GM23338 (cell line): ENCODE measurements at regions not wholly inside any gene's neighbourhood (a gene's known extent, or its start where the extent isn't known, plus 50 kb on each side); places are given as distances from the start of the nearest gene placed in this dataset.
"Not testable (repeated sequence)": the region's sequence is repeated elsewhere in the genome, so short reads cannot be mapped to it uniquely, and the experiment has no call there.

ENCODE experiments used
- ATAC-seq: fragments of 200-7000 bp; cut with Tn5 transposase; 3 replicates; pipeline ENCODE4 v1.9.1; 2020
- DNase-seq: peaks from one replicate; pipeline ENCODE4 v3.0.0-alpha.2; 2015; ENCODE audit warnings: low spot score
- H2AFZ ChIP-seq: fragments of 200-600 bp; sonication (generic); 2 replicates; pipeline ENCODE4 v1.8.0; 2016; ENCODE audit warnings: antibody characterized with exemption, mild to moderate bottlenecking, moderate library complexity
- H3F3A ChIP-seq: fragments of 200-600 bp; sonication (generic); replicated peaks from 2 replicates; pipeline ENCODE4 v1.8.0; 2017; ENCODE audit warnings: antibody characterized with exemption, mixed run types, low read depth
- H3K27ac ChIP-seq: fragments of 200-600 bp; sonication (generic); 2 replicates; pipeline ENCODE4 v1.6.1; 2016; ENCODE audit warnings: low read depth
- H3K27me3 ChIP-seq: fragments of 200-600 bp; sonication (generic); 2 replicates; pipeline ENCODE4 v1.8.0; 2016; ENCODE audit warnings: mild to moderate bottlenecking, mixed run types, moderate library complexity; ENCODE audit not compliant: insufficient read depth
- H3K36me3 ChIP-seq: fragments of 200-600 bp; sonication (generic); 2 replicates; pipeline ENCODE4 v1.8.0; 2016; ENCODE audit warnings: mild to moderate bottlenecking; ENCODE audit not compliant: insufficient read depth
- H3K4me1 ChIP-seq: fragments of 200-600 bp; sonication (generic); 2 replicates; pipeline ENCODE4 v1.8.0; 2016; ENCODE audit warnings: mild to moderate bottlenecking, moderate library complexity; ENCODE audit not compliant: insufficient read depth
- H3K4me2 ChIP-seq: fragments of 200-600 bp; sonication (generic); 2 replicates; pipeline ENCODE4 v1.7.1; 2017; ENCODE audit warnings: mixed run types
- H3K4me3 ChIP-seq: fragments of 200-600 bp; sonication (generic); 2 replicates; pipeline ENCODE4 v1.6.1; 2016; ENCODE audit warnings: mixed run types
- H3K79me2 ChIP-seq: fragments of 200-600 bp; sonication (generic); replicated peaks from 2 replicates; pipeline ENCODE4 v1.8.0; 2017; ENCODE audit warnings: mild to moderate bottlenecking; ENCODE audit not compliant: insufficient read depth
- H3K9me2 ChIP-seq: fragments of 200-600 bp; sonication (generic); 2 replicates; pipeline ENCODE4 v1.8.0; 2017; ENCODE audit not compliant: insufficient read depth
- H4K20me1 ChIP-seq: fragments of 200-600 bp; sonication (generic); replicated peaks from 2 replicates; pipeline ENCODE4 v1.8.0; 2017; ENCODE audit warnings: mild to moderate bottlenecking; ENCODE audit not compliant: insufficient read depth
- H3K27ac Mint-ChIP-seq: 2 replicates; pipeline ENCODE4 v1.8.0; 2020; ENCODE audit warnings: inconsistent platforms, mild to moderate bottlenecking, moderate library complexity, mixed read lengths
- H3K27me3 Mint-ChIP-seq: 3 replicates; pipeline ENCODE4 v1.8.0; 2022; ENCODE audit warnings: low read depth, mild to moderate bottlenecking, moderate library complexity, mixed read lengths, inconsistent platforms; ENCODE audit not compliant: insufficient read depth, poor library complexity
- H3K36me3 Mint-ChIP-seq: 3 replicates; pipeline ENCODE4 v1.8.0; 2021; ENCODE audit warnings: low read depth, mild to moderate bottlenecking, inconsistent platforms, moderate library complexity, mixed read lengths
- H3K4me1 Mint-ChIP-seq: 3 replicates; pipeline ENCODE4 v1.8.0; 2020; ENCODE audit warnings: mild to moderate bottlenecking, inconsistent platforms, mixed read lengths
- H3K4me3 Mint-ChIP-seq: 3 replicates; pipeline ENCODE4 v1.8.0; 2021; ENCODE audit warnings: moderate library complexity, mild to moderate bottlenecking, inconsistent platforms, mixed read lengths
- H3K9me3 Mint-ChIP-seq: 3 replicates; pipeline ENCODE4 v1.8.0; 2020; ENCODE audit warnings: moderate library complexity, mild to moderate bottlenecking, inconsistent platforms, mixed read lengths
- TF ChIP-seq, protein P1 (sequence below), 2 experiments: fragments of 200-600 bp in 1 of 2; sonication (generic) in 1 of 2; conservative IDR thresholded peaks; 2 replicates each; pipeline versions ENCODE4 v1.5.1 to v1.6.1; 2016 to 2017; ENCODE audit warnings: antibody characterized with exemption in 2 of 2, low read depth in 2 of 2, mild to moderate bottlenecking in 2 of 2, moderate library complexity in 1 of 2

DNA sequence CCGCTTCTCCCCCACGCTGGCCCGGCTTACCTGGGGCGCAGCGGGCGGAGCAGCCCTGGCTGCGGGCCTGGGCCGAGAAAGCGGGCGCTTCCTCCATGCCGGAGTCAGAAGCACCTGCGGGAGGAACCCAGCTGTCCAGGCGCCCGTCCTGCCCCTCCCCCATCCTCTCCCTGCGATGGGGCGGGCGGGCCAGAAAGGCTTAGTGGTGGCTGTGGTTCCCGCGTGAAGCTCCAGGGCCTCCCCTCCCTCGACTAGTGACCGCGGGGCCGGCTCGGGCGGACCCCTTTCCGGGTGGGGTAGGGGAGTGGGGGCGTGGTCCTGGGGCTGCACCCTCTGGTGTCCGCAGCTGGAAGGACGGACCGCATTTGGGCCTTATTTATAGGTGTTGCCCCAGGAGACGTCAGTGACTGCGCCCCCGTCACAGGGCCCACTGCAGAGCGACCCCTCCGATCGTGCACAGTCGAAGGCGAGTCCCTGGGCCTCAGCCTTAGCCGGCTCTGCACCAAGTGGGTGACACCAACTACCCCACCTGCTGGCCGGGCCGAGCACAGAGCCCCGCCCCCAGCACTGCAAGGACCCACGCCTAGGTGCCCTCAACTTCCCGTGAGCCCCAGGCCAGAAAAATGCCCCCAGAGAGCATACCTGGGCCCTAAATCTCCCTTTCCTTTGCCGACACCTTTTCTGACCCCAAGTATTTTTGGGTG, 302.7 kb downstream of the CCDC74A start:
- not testable (repeated sequence) for H3K27ac ChIP-seq, H3K27ac Mint-ChIP-seq, H3K4me2 ChIP-seq, H3K4me3 Mint-ChIP-seq, H3K36me3 ChIP-seq, H3K9me3 Mint-ChIP-seq, H3K4me3 ChIP-seq, H3K27me3 Mint-ChIP-seq, H3F3A ChIP-seq, H3K79me2 ChIP-seq, H3K4me1 ChIP-seq, H3K9me2 ChIP-seq, H3K36me3 Mint-ChIP-seq, H3K4me1 Mint-ChIP-seq, H3K27me3 ChIP-seq, H4K20me1 ChIP-seq, H2AFZ ChIP-seq
- DNase-seq (peak; percentile 27), ATAC-seq (peak; percentile 33)
- TF ChIP-seq, protein P1, sequence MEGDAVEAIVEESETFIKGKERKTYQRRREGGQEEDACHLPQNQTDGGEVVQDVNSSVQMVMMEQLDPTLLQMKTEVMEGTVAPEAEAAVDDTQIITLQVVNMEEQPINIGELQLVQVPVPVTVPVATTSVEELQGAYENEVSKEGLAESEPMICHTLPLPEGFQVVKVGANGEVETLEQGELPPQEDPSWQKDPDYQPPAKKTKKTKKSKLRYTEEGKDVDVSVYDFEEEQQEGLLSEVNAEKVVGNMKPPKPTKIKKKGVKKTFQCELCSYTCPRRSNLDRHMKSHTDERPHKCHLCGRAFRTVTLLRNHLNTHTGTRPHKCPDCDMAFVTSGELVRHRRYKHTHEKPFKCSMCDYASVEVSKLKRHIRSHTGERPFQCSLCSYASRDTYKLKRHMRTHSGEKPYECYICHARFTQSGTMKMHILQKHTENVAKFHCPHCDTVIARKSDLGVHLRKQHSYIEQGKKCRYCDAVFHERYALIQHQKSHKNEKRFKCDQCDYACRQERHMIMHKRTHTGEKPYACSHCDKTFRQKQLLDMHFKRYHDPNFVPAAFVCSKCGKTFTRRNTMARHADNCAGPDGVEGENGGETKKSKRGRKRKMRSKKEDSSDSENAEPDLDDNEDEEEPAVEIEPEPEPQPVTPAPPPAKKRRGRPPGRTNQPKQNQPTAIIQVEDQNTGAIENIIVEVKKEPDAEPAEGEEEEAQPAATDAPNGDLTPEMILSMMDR (conservative IDR thresholded peaks at IDR 0.05; ENCODE audit: low read depth in 2 of 2), result peak; percentile 9 to 29; a peak in 3 of 4 replicates

- not testable (repeated sequence) for H3F3A ChIP-seq, H3K27me3 Mint-ChIP-seq, H3K4me1 Mint-ChIP-seq, H3K36me3 Mint-ChIP-seq, H2AFZ ChIP-seq, H3K4me2 ChIP-seq, H3K4me3 ChIP-seq, H3K79me2 ChIP-seq, H3K4me3 Mint-ChIP-seq, H3K4me1 ChIP-seq, DNase-seq, H3K27me3 ChIP-seq, H3K27ac ChIP-seq, H3K9me3 Mint-ChIP-seq, H4K20me1 ChIP-seq, H3K27ac Mint-ChIP-seq, H3K9me2 ChIP-seq, H3K36me3 ChIP-seq, ATAC-seq
Measured at GRCh38 chr2:131830946-131831310, 303.2 kb downstream of the CCDC74A start.

DNA sequence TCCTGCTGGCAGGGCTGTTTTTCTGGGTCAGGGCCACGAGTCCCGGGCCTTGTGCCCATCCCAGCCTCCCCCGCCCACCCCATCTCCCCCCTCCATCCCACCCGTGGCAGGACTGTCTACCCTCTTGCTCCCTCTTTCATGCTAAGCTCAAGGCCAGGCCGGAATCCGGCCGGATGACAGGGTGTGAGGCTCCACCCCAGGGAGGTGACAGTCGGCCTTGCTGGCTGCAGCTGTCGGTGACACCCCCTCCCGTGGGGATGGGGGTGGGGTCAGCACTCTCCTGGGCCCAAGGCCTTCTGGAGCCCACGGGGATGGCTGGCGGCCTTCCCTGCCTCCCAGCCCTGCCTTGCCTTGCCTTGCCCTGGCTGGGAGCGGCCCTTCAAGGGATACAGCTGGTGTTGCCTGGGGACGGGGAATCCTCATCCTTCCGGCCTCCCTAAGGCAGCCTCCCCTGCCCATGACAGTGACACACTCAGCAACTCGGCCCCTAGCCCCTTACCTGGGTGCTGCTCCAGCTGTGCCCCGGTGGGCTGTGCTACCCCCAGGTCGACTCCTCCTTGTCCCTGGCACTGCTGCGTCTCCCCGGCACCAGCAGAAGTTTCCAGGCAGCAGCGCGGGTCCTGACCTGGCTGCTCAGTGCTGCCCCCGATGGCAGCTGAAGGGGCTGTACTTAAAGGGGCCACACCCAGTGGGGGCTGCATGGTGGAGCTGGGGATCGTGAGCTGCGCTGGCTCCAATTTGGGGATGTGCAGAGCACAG, 303.9 kb downstream of the CCDC74A start:
- not testable (repeated sequence) for H3K4me3 Mint-ChIP-seq, H3K4me3 ChIP-seq, H3K4me2 ChIP-seq, H3F3A ChIP-seq, H3K36me3 Mint-ChIP-seq, H3K9me3 Mint-ChIP-seq, H3K79me2 ChIP-seq, H4K20me1 ChIP-seq, H3K27ac ChIP-seq, H3K4me1 Mint-ChIP-seq, H3K36me3 ChIP-seq, H3K27me3 ChIP-seq, H3K27me3 Mint-ChIP-seq, H3K27ac Mint-ChIP-seq, H3K9me2 ChIP-seq, H3K4me1 ChIP-seq, H2AFZ ChIP-seq
- peak; percentile 70 for ATAC-seq
- TF ChIP-seq, protein P1 (conservative IDR thresholded peaks at IDR 0.05; ENCODE audit: low read depth in 2 of 2), result peak; percentile 40 to 75
- peak; percentile 76 for DNase-seq

GRCh38 chr2:131832209-131832780, 304.6 kb downstream of the CCDC74A start:
- not testable (repeated sequence) for H3K4me1 Mint-ChIP-seq, H3K4me2 ChIP-seq, H3K27me3 Mint-ChIP-seq, H3K27me3 ChIP-seq, H3K27ac ChIP-seq, H3K36me3 ChIP-seq, H3K79me2 ChIP-seq, ATAC-seq, H3F3A ChIP-seq, H3K4me1 ChIP-seq, H3K36me3 Mint-ChIP-seq, H3K4me3 Mint-ChIP-seq, H3K9me2 ChIP-seq, DNase-seq, H4K20me1 ChIP-seq, H3K27ac Mint-ChIP-seq, H3K4me3 ChIP-seq, H3K9me3 Mint-ChIP-seq, H2AFZ ChIP-seq

DNA sequence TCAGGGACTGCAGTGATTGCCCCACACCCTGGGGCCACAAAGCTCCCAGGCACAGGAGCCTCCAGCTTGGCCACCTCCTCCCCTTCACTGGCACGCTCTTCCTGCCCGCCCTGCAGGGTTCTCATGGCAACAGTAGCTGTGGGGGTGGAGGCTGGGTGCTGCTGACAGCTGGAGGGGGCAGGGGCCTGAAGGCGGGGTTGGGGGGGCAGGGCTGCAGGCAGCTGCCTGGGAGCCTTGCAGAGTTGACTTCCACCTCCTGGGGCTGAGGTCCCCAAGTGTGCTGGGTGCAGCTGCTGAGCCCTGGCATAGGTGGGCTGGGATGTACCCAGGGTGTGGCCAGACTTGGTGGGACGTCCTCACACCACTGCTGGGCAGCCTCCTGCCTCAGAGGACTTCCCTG, 305.2 kb downstream of the CCDC74A start:
- not testable (repeated sequence) for DNase-seq, H3K4me3 ChIP-seq, ATAC-seq, H3K9me3 Mint-ChIP-seq, H3K27ac ChIP-seq, H3K27ac Mint-ChIP-seq, H3K36me3 Mint-ChIP-seq, H3K4me2 ChIP-seq, H3K27me3 ChIP-seq, H3K4me1 Mint-ChIP-seq, H3K36me3 ChIP-seq, H3F3A ChIP-seq, H3K79me2 ChIP-seq, H3K4me1 ChIP-seq, H3K27me3 Mint-ChIP-seq, H3K9me2 ChIP-seq, H4K20me1 ChIP-seq, H2AFZ ChIP-seq, H3K4me3 Mint-ChIP-seq
